Hepatocyte (in vitro differentiated cells): ENCODE measurements at regions not wholly inside any gene's neighbourhood (a gene's known extent, or its start where the extent isn't known, plus 50 kb on each side); places are given as distances from the start of the nearest gene placed in this dataset.

Experiments used
- DNase-seq: peaks from one replicate; pipeline ENCODE4 v3.0.0-alpha.2; 2016; ENCODE audit warnings: low spot score
- H2AFZ ChIP-seq: fragments of 200-600 bp; sonication (generic); 2 replicates; pipeline ENCODE4 v1.6.0; 2016; ENCODE audit warnings: antibody characterized with exemption, mild to moderate bottlenecking
- H3K27ac ChIP-seq: fragments of 200-600 bp; sonication (generic); 2 replicates; pipeline ENCODE4 v1.5.1; 2016; ENCODE audit warnings: mild to moderate bottlenecking
- H3K27me3 ChIP-seq: fragments of 200-600 bp; sonication (generic); 2 replicates; pipeline ENCODE4 v1.6.1; 2016
- H3K36me3 ChIP-seq: fragments of 200-600 bp; sonication (generic); replicated peaks from 2 replicates; pipeline ENCODE4 v1.5.1; 2016; ENCODE audit warnings: low read depth; ENCODE audit not compliant: insufficient read depth
- H3K4me1 ChIP-seq: fragments of 200-600 bp; sonication (generic); 2 replicates; pipeline ENCODE4 v1.5.1; 2016; ENCODE audit warnings: mild to moderate bottlenecking, moderate library complexity; ENCODE audit not compliant: insufficient read depth
- H3K4me2 ChIP-seq: fragments of 200-600 bp; sonication (generic); 2 replicates; pipeline ENCODE4 v1.6.0; 2016
- H3K4me3 ChIP-seq: fragments of 200-600 bp; sonication (generic); 2 replicates; pipeline ENCODE4 v1.5.1; 2016; ENCODE audit warnings: mild to moderate bottlenecking
- H3K79me2 ChIP-seq: fragments of 200-600 bp; sonication (generic); 2 replicates; pipeline ENCODE4 v1.6.0; 2017; ENCODE audit warnings: mild to moderate bottlenecking
- H3K9me2 ChIP-seq: fragments of 200-600 bp; sonication (generic); replicated peaks from 2 replicates; pipeline ENCODE4 v1.6.0; 2017; ENCODE audit warnings: mild to moderate bottlenecking; ENCODE audit not compliant: insufficient read depth
- H3K9me3 ChIP-seq: fragments of 200-600 bp; sonication (generic); 2 replicates; pipeline ENCODE4 v1.5.1; 2016; ENCODE audit warnings: low read depth, mild to moderate bottlenecking
- H4K20me1 ChIP-seq: fragments of 200-600 bp; sonication (generic); 2 replicates; pipeline ENCODE4 v1.6.0; 2016; ENCODE audit warnings: mild to moderate bottlenecking; ENCODE audit not compliant: insufficient read depth, poor library complexity, severe bottlenecking
- CTCF ChIP-seq: fragments of 200-600 bp; sonication (generic); IDR thresholded peaks from 2 replicates; pipeline ENCODE4 v1.5.1; 2016; ENCODE audit warnings: antibody characterized with exemption, mild to moderate bottlenecking; ENCODE audit not compliant: poor library complexity
- EZH2 ChIP-seq: fragments of 200-600 bp; sonication (generic); IDR thresholded peaks from 2 replicates; pipeline ENCODE4 v1.6.1; 2016; ENCODE audit warnings: antibody characterized with exemption, mild to moderate bottlenecking, borderline replicate concordance
- EZH2phosphoT487 ChIP-seq: fragments of 200-600 bp; sonication (generic); IDR thresholded peaks from one replicate; pipeline ENCODE4 v1.6.1; 2018; ENCODE audit warnings: antibody characterized with exemption, mild to moderate bottlenecking, low read depth, moderate library complexity; ENCODE audit not compliant: unreplicated experiment, severe bottlenecking
- WGBS: methylation state at CpG from one replicate; pipeline ENCODE4 v1.1.6; 2016; ENCODE audit warnings: low lambda C conversion rate; ENCODE audit errors: missing lambda C conversion rate; 5-methylcytosine and 5-hydroxymethylcytosine counted together

DNA sequence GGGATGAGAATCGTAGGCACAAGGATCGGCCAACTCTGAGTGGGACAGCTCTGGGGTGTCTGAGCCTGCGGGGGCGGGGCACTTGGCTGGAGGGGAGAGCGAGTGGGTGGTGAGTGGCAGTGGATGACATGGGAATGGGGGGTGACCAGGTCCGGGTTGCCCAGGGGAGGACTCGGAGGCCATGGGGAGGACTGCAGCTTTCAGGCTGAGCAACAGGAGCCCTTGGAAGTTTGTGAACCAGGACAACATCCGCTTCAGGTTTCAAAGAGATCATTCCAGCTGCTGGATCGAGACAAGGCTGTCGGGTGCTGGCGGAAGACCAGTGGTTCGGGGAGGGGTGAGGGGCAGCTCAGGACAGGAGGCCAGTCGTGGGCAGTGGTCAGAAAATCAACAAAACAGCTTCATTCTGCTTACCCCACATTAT is 124.4 kb upstream of the IRF2BP2 start:
- Histone ChIP-seq H3K4me3 (no peak overlapping the region), H3K27ac (no peak overlapping the region), H3K79me2 (no peaks in the 10 kb centered on the region), H4K20me1 (no peaks in the 10 kb centered on the region), H2AFZ (no peak overlapping the region), H3K36me3 (no peaks in the 10 kb centered on the region), H3K4me2 (no peak overlapping the region), H3K9me2 (no peaks in the 10 kb centered on the region), H3K4me1 (peaks cover 17% of the 10 kb centered on the region), H3K27me3 (no peaks in the 10 kb centered on the region), H3K9me3 (no peaks in the 10 kb centered on the region)
- DNase-seq, result no peak
- 89% methylated on average over 12 of the region's 13 CpGs for WGBS
- TF ChIP-seq EZH2phosphoT487, result no peak
- TF ChIP-seq CTCF, result no peak
- no peak for TF ChIP-seq EZH2

DNA sequence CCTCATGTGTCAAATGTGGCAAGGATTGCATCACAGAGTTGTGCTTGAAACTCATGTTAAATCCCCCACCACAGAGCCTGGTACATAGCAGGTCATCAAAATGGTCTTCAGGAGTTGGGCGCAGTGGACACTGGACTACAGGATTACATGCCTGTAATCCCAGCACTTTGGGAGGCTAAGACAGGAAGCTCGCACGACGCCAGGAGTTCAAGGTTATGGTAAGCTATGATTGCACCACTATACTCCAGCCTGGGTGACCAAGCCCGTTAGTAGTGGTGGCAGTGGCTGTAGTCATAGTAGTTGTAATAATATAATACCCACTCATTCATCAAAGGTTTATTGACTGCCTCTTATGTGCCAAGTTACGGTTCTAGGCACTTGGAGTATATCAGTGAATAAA is 123.4 kb upstream of the IRF2BP2 start:
- Histone ChIP-seq H3K27me3 (no peaks in the 10 kb centered on the region), H3K4me3 (no peak overlapping the region), H3K9me3 (no peaks in the 10 kb centered on the region), H2AFZ (no peak overlapping the region), H3K9me2 (no peaks in the 10 kb centered on the region), H3K4me1 (peaks cover 20% of the 10 kb centered on the region), H3K79me2 (no peaks in the 10 kb centered on the region), H3K4me2 (no peak overlapping the region), H3K36me3 (no peaks in the 10 kb centered on the region), H3K27ac (no peak overlapping the region), H4K20me1 (no peaks in the 10 kb centered on the region)
- TF ChIP-seq EZH2phosphoT487 (no peak), CTCF (no peak), EZH2 (no peak)
- no peak for DNase-seq
- WGBS, result 93% methylated on average over 6 of the region's 6 CpGs

GRCh38 chr1:234732671-234733390 is 122.9 kb upstream of the IRF2BP2 start:
- H3K27ac ChIP-seq, result no peak overlapping the region
- no peak for TF ChIP-seq EZH2
- no peak for TF ChIP-seq CTCF
- no peak for TF ChIP-seq EZH2phosphoT487
- H3K36me3 ChIP-seq, result no peaks in the 10 kb centered on the region
- H3K9me2 ChIP-seq, result no peaks in the 10 kb centered on the region
- WGBS, result 96% methylated on average over 16 of the region's 16 CpGs
- no peaks in the 10 kb centered on the region for H3K27me3 ChIP-seq
- H3K9me3 ChIP-seq, result no peaks in the 10 kb centered on the region
- no peak overlapping the region for H3K4me2 ChIP-seq
- no peak overlapping the region for H2AFZ ChIP-seq
- H3K4me1 ChIP-seq, result peaks cover 22% of the 10 kb centered on the region
- H4K20me1 ChIP-seq, result no peaks in the 10 kb centered on the region
- H3K4me3 ChIP-seq, result no peak overlapping the region
- DNase-seq, result no peak
- no peaks in the 10 kb centered on the region for H3K79me2 ChIP-seq
